Tibial artery (tissue), 4 donors: ENCODE measurements at regions not wholly inside any gene's neighbourhood (a gene's known extent, or its start where the extent isn't known, plus 50 kb on each side); places are given as distances from the start of the nearest gene placed in this dataset.
A peak's percentile ranks its signal among the peaks of the same experiment; 100 is the strongest.

Source experiments
- DNase-seq, 2 donors: peaks; one replicate each; pipeline ENCODE4 v3.0.0-alpha.2; 2019
- H3K27ac ChIP-seq, 2 donors: fragments of 200-600 bp; sonication (generic) in 1 of 2; 1 replicate in 1 of 2; 2 replicates in 1 of 2; pipeline ENCODE4 v1.5.1; 2018 to 2019; ENCODE audit warnings: mild to moderate bottlenecking in 1 of 2
- H3K27me3 ChIP-seq, 2 donors: fragments of 200-600 bp; sonication (generic) in 1 of 2; one replicate each; pipeline versions ENCODE4 v1.5.1 to v1.6.0; 2016 to 2019
- H3K36me3 ChIP-seq, 3 donors: fragments of 200-600 bp; sonication (generic) in 2 of 3; one replicate each; pipeline ENCODE4 v1.5.1; 2016 to 2019; ENCODE audit warnings: mild to moderate bottlenecking in 2 of 3
- H3K4me1 ChIP-seq, 4 donors: fragments of 200-600 bp; sonication (generic) in 2 of 4; 1 replicate in 3 of 4; 2 replicates in 1 of 4; pipeline ENCODE4 v1.5.1; 2016 to 2019
- H3K4me3 ChIP-seq, 2 donors: fragments of 200-600 bp; sonication (generic) in 1 of 2; 1 replicate in 1 of 2; 2 replicates in 1 of 2; pipeline ENCODE4 v1.5.1; 2018 to 2019; ENCODE audit warnings: mild to moderate bottlenecking in 2 of 2
- H3K9me3 ChIP-seq, 3 donors: fragments of 200-600 bp; sonication (generic) in 1 of 3; one replicate each; pipeline ENCODE4 v1.5.1; 2016 to 2019
- intact Hi-C: fragments of 100-400 bp; cut with DNase I; formaldehyde crosslinking; loops from one replicate; pipeline ENCODE4 v1.15.0; 2023; ENCODE audit warnings: low total_unique reads
- TF ChIP-seq, protein P1 (sequence below), 2 experiments: fragments of 200-600 bp in 1 of 2; fragments of 450-650 bp in 1 of 2; IDR thresholded peaks; one replicate each; pipeline ENCODE4 v1.5.1; 2017 to 2019; ENCODE audit warnings: antibody characterized with exemption in 2 of 2, mild to moderate bottlenecking in 1 of 2, moderate library complexity in 1 of 2

- intact Hi-C loops: no loop called here
Observed at GRCh38 chr18:1917569-1917968, 653.7 kb downstream of the METTL4 start.

GRCh38 chr18:1922066-1922465, 649.2 kb downstream of the METTL4 start:
- TF ChIP-seq, protein P1, sequence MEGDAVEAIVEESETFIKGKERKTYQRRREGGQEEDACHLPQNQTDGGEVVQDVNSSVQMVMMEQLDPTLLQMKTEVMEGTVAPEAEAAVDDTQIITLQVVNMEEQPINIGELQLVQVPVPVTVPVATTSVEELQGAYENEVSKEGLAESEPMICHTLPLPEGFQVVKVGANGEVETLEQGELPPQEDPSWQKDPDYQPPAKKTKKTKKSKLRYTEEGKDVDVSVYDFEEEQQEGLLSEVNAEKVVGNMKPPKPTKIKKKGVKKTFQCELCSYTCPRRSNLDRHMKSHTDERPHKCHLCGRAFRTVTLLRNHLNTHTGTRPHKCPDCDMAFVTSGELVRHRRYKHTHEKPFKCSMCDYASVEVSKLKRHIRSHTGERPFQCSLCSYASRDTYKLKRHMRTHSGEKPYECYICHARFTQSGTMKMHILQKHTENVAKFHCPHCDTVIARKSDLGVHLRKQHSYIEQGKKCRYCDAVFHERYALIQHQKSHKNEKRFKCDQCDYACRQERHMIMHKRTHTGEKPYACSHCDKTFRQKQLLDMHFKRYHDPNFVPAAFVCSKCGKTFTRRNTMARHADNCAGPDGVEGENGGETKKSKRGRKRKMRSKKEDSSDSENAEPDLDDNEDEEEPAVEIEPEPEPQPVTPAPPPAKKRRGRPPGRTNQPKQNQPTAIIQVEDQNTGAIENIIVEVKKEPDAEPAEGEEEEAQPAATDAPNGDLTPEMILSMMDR (IDR thresholded peaks at IDR 0.05): no peak
- intact Hi-C loops: no loop called here
- DNase-seq: no peak
- Histone ChIP-seq H3K27ac (no peak overlapping the region), H3K4me1 (no peaks in the 10 kb centered on the region), H3K4me3 (no peak overlapping the region), H3K27me3 (no peaks in the 10 kb centered on the region), H3K9me3 (no peaks in the 10 kb centered on the region), H3K36me3 (no peaks in the 10 kb centered on the region)

More at GRCh38 chr18:1917569-1917968, 653.7 kb downstream of the METTL4 start:
- H3K4me1 ChIP-seq: no peaks in the 10 kb centered on the region
- no peaks in the 10 kb centered on the region for H3K27me3 ChIP-seq
- H3K27ac ChIP-seq: no peak overlapping the region
- TF ChIP-seq, protein P1 (IDR thresholded peaks at IDR 0.05): no peak
- no peak for DNase-seq
- peaks cover 0 to 14% (median 3%) of the 10 kb centered on the region in 3 donors for H3K9me3 ChIP-seq
- no peaks in the 10 kb centered on the region for H3K36me3 ChIP-seq
- no peak overlapping the region for H3K4me3 ChIP-seq

- no peak for DNase-seq
- Histone ChIP-seq H3K27me3 (no peaks in the 10 kb centered on the region), H3K27ac (no peak overlapping the region), H3K9me3 (no peaks in the 10 kb centered on the region), H3K4me3 (no peak overlapping the region), H3K4me1 (no peaks in the 10 kb centered on the region), H3K36me3 (no peaks in the 10 kb centered on the region)
- TF ChIP-seq, protein P1 (IDR thresholded peaks at IDR 0.05): no peak
- intact Hi-C loops: no loop called here
Observed at GRCh38 chr18:1928711-1929110, 642.6 kb downstream of the METTL4 start.

- no peaks in the 10 kb centered on the region for H3K9me3 ChIP-seq
- TF ChIP-seq, protein P1 (IDR thresholded peaks at IDR 0.05): no peak
- no peak for DNase-seq
- H3K27me3 ChIP-seq: no peaks in the 10 kb centered on the region
- H3K36me3 ChIP-seq: no peaks in the 10 kb centered on the region
- H3K4me1 ChIP-seq: no peaks in the 10 kb centered on the region
- no peak overlapping the region for H3K4me3 ChIP-seq
- no peak overlapping the region for H3K27ac ChIP-seq
- intact Hi-C loops: no loop called here
Observed at GRCh38 chr18:1929720-1930119, 641.6 kb downstream of the METTL4 start.

DNA sequence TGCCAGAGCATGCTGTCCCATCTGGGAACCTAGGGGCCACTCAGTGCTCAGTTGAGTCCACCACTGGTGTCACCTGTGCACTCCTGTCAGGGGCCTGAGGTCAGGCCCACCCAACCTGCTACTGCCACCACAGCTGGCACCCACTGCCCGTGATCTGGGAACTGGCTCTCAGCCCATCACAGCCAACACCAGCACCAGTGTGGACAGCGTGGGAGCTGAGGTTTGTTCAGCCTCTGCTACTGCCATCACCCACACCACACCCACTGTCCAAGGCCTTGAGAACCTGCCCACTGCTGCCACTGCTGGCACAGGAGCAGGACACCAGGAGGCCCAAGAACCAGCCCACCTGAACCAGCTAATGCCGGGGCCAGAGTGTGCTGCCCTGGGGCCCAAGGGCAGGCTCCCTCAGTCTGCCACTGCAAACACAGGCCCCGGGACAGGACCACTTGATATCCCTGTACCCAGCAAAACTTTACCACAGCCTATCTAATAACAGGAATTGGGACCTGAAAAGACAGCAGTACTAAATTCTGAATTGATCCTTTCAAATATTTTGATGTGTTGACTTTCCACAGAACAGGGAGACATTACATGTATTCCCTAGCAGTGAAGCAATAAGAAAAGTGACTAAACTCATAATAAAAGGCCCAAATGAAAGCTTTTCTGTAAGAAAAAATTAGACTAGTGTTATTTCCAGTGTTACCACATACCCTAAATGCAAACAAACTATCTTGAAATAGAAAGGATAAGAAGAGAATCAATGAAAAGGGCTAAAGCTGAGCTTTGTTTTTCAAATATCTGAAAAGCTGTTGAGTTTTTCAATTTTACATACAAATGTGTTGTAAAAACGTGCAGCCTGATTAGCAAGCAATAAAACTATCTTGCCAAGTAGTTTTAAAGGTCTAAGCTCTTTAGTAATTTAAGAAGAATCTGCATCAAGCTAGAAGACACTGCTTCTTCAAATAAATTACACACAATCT, 640.7 kb downstream of the METTL4 start:
- TF ChIP-seq, protein P1 (IDR thresholded peaks at IDR 0.05): no peak
- Histone ChIP-seq H3K27me3 (no peaks in the 10 kb centered on the region), H3K4me3 (no peak overlapping the region), H3K9me3 (no peaks in the 10 kb centered on the region), H3K4me1 (no peaks in the 10 kb centered on the region), H3K27ac (no peak overlapping the region), H3K36me3 (no peaks in the 10 kb centered on the region)
- peak in 1 of 2 donors; percentile 49 for DNase-seq
- intact Hi-C loops: no loop called here
